RWPE1 (cell line): ENCODE measurements at regions not wholly inside any gene's neighbourhood (a gene's known extent, or its start where the extent isn't known, plus 50 kb on each side); places are given as distances from the start of the nearest gene placed in this dataset.
"Not testable (repeated sequence)": the region's sequence is repeated elsewhere in the genome, so short reads cannot be mapped to it uniquely, and the experiment has no call there.

ENCODE experiments used
- CTCF ChIA-PET: fragments of 350-600 bp; sonication (Branson Sonifier 250); formaldehyde crosslinking; extraction: SDS; loops from one replicate; lab custom pipeline; 2021; lab: Yijun Ruan, JAX
- POLR2A ChIA-PET: fragments of 400-600 bp; formaldehyde crosslinking; extraction: SDS; loops from one replicate; lab custom pipeline; 2020; ENCODE audit warnings: antibody characterized with exemption; ENCODE audit not compliant: low non-redundant PET; lab: Yijun Ruan, JAX
- DNase-seq: peaks from one replicate; pipeline ENCODE4 v3.0.0; 2012; ENCODE audit warnings: low spot score
- H3K27ac ChIP-seq: fragments of 450-650 bp; 2 replicates; pipeline ENCODE4 v1.5.1; 2017
- CTCF ChIP-seq: fragments of 450-650 bp; conservative IDR thresholded peaks from 2 replicates; pipeline ENCODE4 v1.5.1; 2017; ENCODE audit warnings: low read depth, mild to moderate bottlenecking

GRCh38 chr11:103737747-103738146 lies 298.7 kb upstream of the DDI1 start:
- ChIA-PET CTCF (interaction anchor here (0.7 kb wide), 1 partner anchor 539 kb away, joined by 4 read pairs; no protein-coding TSS in a partner anchor), POLR2A (no interaction called here)
- no peak overlapping the region for H3K27ac ChIP-seq
- no peak for TF ChIP-seq CTCF
- no peak for DNase-seq

- POLR2A ChIA-PET, DNase-seq, H3K27ac ChIP-seq, CTCF ChIA-PET: not testable (repeated sequence)
Observed at GRCh38 chr11:103739074-103739796, 297.2 kb upstream of the DDI1 start.

- ChIA-PET CTCF (no interaction called here), POLR2A (no interaction called here)
- TF ChIP-seq CTCF = no peak
- no peak overlapping the region for H3K27ac ChIP-seq
- no peak for DNase-seq
Observed at GRCh38 chr11:103744496-103745153, 291.8 kb upstream of the DDI1 start.

GRCh38 chr11:103749158-103749557 lies 287.3 kb upstream of the DDI1 start:
- DNase-seq = no peak
- ChIA-PET POLR2A (no interaction called here), CTCF (no interaction called here)
- no peak overlapping the region for H3K27ac ChIP-seq
- TF ChIP-seq CTCF = no peak

GRCh38 chr11:103768816-103769215 lies 267.6 kb upstream of the DDI1 start:
- POLR2A ChIA-PET = no interaction called here
- H3K27ac ChIP-seq = no peak overlapping the region
- no peak for TF ChIP-seq CTCF
- DNase-seq = no peak
- CTCF ChIA-PET = interaction anchor here (0.6 kb wide), 1 partner anchor 1445 kb away, joined by 3 read pairs; no protein-coding TSS in a partner anchor

GRCh38 chr11:103773059-103773458 lies 263.4 kb upstream of the DDI1 start:
- H3K27ac ChIP-seq = no peak overlapping the region
- ChIA-PET POLR2A (no interaction called here), CTCF (no interaction called here)
- no peak for TF ChIP-seq CTCF
- DNase-seq = no peak

GRCh38 chr11:103773537-103773936 lies 262.9 kb upstream of the DDI1 start:
- no peak for TF ChIP-seq CTCF
- CTCF ChIA-PET = interaction anchor here (0.6 kb wide), 1 partner anchor 14 kb away, joined by 4 read pairs; no protein-coding TSS in a partner anchor

More at GRCh38 chr11:103773537-103773936, 262.9 kb upstream of the DDI1 start:
- DNase-seq = no peak
- POLR2A ChIA-PET = no interaction called here
- H3K27ac ChIP-seq = no peak overlapping the region
